ENCODE measurements at regions not wholly inside any gene's neighbourhood (a gene's known extent, or its start where the extent isn't known, plus 50 kb on each side); places are given as distances from the start of the nearest gene placed in this dataset.

DNA sequence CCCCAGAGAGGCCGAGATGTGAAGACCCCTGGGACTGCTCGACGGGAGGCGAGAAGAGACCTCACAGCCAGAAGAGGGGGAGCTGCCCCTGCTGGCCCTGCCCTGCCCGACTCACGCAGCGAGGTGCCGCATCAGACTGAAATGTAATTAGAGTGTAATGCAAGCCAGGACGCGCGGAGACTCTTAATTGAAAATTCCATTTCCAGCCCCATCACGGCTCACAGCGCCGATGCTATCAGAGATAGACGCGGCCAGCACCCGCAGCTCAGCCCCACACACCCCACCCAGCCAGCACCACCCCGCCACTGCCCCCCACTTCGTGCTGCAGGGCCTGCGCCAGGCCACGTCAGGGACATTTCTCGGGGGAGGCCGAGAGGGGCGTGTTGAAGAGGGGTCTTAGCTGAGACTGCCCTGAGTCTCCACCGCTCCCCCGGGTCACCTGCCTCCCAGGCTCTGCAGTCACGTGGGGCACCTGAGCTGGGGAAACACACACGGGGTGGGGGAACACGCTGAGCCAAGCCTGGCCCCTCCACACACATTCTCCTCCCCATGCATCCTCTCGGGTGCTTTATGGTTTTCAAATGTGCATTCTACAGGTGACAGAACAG, 78.1 kb downstream of the TEX51 start:
- TF ChIP-seq, protein P1, sequence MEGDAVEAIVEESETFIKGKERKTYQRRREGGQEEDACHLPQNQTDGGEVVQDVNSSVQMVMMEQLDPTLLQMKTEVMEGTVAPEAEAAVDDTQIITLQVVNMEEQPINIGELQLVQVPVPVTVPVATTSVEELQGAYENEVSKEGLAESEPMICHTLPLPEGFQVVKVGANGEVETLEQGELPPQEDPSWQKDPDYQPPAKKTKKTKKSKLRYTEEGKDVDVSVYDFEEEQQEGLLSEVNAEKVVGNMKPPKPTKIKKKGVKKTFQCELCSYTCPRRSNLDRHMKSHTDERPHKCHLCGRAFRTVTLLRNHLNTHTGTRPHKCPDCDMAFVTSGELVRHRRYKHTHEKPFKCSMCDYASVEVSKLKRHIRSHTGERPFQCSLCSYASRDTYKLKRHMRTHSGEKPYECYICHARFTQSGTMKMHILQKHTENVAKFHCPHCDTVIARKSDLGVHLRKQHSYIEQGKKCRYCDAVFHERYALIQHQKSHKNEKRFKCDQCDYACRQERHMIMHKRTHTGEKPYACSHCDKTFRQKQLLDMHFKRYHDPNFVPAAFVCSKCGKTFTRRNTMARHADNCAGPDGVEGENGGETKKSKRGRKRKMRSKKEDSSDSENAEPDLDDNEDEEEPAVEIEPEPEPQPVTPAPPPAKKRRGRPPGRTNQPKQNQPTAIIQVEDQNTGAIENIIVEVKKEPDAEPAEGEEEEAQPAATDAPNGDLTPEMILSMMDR (IDR thresholded peaks at IDR 0.05) = no peak
- no peak for TF ChIP-seq POLR2A (IDR thresholded peaks at IDR 0.05)
